Neural progenitor cell (in vitro differentiated cells): ENCODE measurements at regions not wholly inside any gene's neighbourhood (a gene's known extent, or its start where the extent isn't known, plus 50 kb on each side); places are given as distances from the start of the nearest gene placed in this dataset.

Experiments used
- CTCF ChIP-seq: fragments of 200-600 bp; sonication (generic); IDR thresholded peaks from 2 replicates; pipeline ENCODE4 v1.5.1; 2017; ENCODE audit warnings: antibody characterized with exemption, mild to moderate bottlenecking
- EZH2 ChIP-seq: fragments of 200-600 bp; sonication (generic); IDR thresholded peaks from 2 replicates; pipeline ENCODE4 v1.6.1; 2017; ENCODE audit warnings: antibody characterized with exemption, mild to moderate bottlenecking, moderate library complexity
- EZH2phosphoT487 ChIP-seq: fragments of 200-600 bp; sonication (generic); IDR thresholded peaks from 2 replicates; pipeline ENCODE4 v1.6.1; 2017; ENCODE audit warnings: antibody characterized with exemption

- TF ChIP-seq CTCF: no peak
- no peak for TF ChIP-seq EZH2phosphoT487
- TF ChIP-seq EZH2: no peak
These were observed 129.0 kb downstream of the ENGASE start for GRCh38 chr17:79203657-79204056.
